GM21786 (cell line): ENCODE measurements at regions not wholly inside any gene's neighbourhood (a gene's known extent, or its start where the extent isn't known, plus 50 kb on each side); places are given as distances from the start of the nearest gene placed in this dataset.
"Not testable (repeated sequence)": the region's sequence is repeated elsewhere in the genome, so short reads cannot be mapped to it uniquely, and the experiment has no call there.

Source experiments
- ATAC-seq: cut with Tn5 transposase; IDR thresholded peaks from one replicate; pipeline ENCODE4 v1.9.1; 2021; ENCODE audit not compliant: unreplicated experiment

GRCh38 chr5:63563008-63563917, 399.0 kb downstream of the HTR1A start:
- ATAC-seq, result no peak

GRCh38 chr5:63555874-63556273, 406.4 kb downstream of the HTR1A start:
- ATAC-seq, result no peak

GRCh38 chr5:63554191-63554590, 408.1 kb downstream of the HTR1A start:
- ATAC-seq, result no peak

- no peak for ATAC-seq
These were observed 409.2 kb downstream of the HTR1A start for GRCh38 chr5:63553073-63553472.

- ATAC-seq, result no peak
These were observed 426.2 kb downstream of the HTR1A start for GRCh38 chr5:63535840-63536602.

- ATAC-seq, result no peak
These were observed 438.0 kb downstream of the HTR1A start for GRCh38 chr5:63524281-63524680.

GRCh38 chr5:63516006-63516405, 446.2 kb downstream of the HTR1A start:
- no peak for ATAC-seq

- no peak for ATAC-seq
These were observed 462.0 kb downstream of the HTR1A start for GRCh38 chr5:63500242-63500641.

GRCh38 chr5:63495225-63495624, 467.0 kb downstream of the HTR1A start:
- no peak for ATAC-seq

- ATAC-seq, result no peak
These were observed 478.9 kb downstream of the HTR1A start for GRCh38 chr5:63483338-63483737.

GRCh38 chr5:63473335-63473967, 488.8 kb downstream of the HTR1A start:
- no peak for ATAC-seq

GRCh38 chr5:63456279-63456678, 506.0 kb downstream of the HTR1A start:
- no peak for ATAC-seq

GRCh38 chr5:63451188-63451587, 511.1 kb downstream of the HTR1A start:
- no peak for ATAC-seq

GRCh38 chr5:63439537-63439936, 522.7 kb downstream of the HTR1A start:
- ATAC-seq, result no peak

GRCh38 chr5:63409737-63410136, 552.5 kb downstream of the HTR1A start:
- ATAC-seq, result no peak

- no peak for ATAC-seq
These were observed 553.3 kb downstream of the HTR1A start for GRCh38 chr5:63408984-63409383.

GRCh38 chr5:63401436-63402046, 560.7 kb downstream of the HTR1A start:
- ATAC-seq, result peak; percentile 90

GRCh38 chr5:63400079-63400478, 562.2 kb downstream of the HTR1A start:
- ATAC-seq, result no peak

- no peak for ATAC-seq
These were observed 563.9 kb downstream of the HTR1A start for GRCh38 chr5:63398346-63398745.

GRCh38 chr5:63388188-63388587, 574.1 kb downstream of the HTR1A start:
- not testable (repeated sequence) for ATAC-seq

GRCh38 chr5:63375851-63376250, 586.4 kb downstream of the HTR1A start:
- ATAC-seq, result no peak
